ENCODE measurements at regions not wholly inside any gene's neighbourhood (a gene's known extent, or its start where the extent isn't known, plus 50 kb on each side); places are given as distances from the start of the nearest gene placed in this dataset.

- Histone ChIP-seq H3K27ac (no peak overlapping the region), H3K4me3 (IDR thresholded peaks at IDR 0.05; ENCODE audit: insufficient read depth, low read depth, low read length) (no peak overlapping the region), H2AFZ (ENCODE audit: low read depth) (no peak overlapping the region), H3K4me1 (ENCODE audit: low read depth, poor library complexity, severe bottlenecking) (no peaks in the 10 kb centered on the region), H3K9ac (no peak overlapping the region), H3K4me2 (no peak overlapping the region), H3K79me2 (ENCODE audit: insufficient read depth, low read depth) (no peaks in the 10 kb centered on the region), H4K20me1 (ENCODE audit: insufficient read depth) (no peaks in the 10 kb centered on the region), H3K27me3 (ENCODE audit: insufficient read depth, low read depth) (no peaks in the 10 kb centered on the region), H3K36me3 (ENCODE audit: insufficient read depth) (no peaks in the 10 kb centered on the region)
- no peak for TF ChIP-seq CTCF (conservative IDR thresholded peaks at IDR 0.05; ENCODE audit: low read depth, low read length)
These were observed 199.1 kb upstream of the PCSK5 start for GRCh38 chr9:75691408-75691807.

GRCh38 chr9:75692309-75692708 lies 198.2 kb upstream of the PCSK5 start:
- Histone ChIP-seq H3K4me2 (no peak overlapping the region), H3K27ac (no peak overlapping the region)

GRCh38 chr9:75695921-75696320 lies 194.6 kb upstream of the PCSK5 start:
- no peaks in the 10 kb centered on the region for H3K27me3 ChIP-seq (ENCODE audit: insufficient read depth, low read depth)

More at GRCh38 chr9:75692309-75692708, 198.2 kb upstream of the PCSK5 start:
- H2AFZ ChIP-seq (ENCODE audit: low read depth), result no peak overlapping the region
- H3K36me3 ChIP-seq (ENCODE audit: insufficient read depth), result no peaks in the 10 kb centered on the region
- H3K9ac ChIP-seq, result no peak overlapping the region
- no peak for TF ChIP-seq CTCF (conservative IDR thresholded peaks at IDR 0.05; ENCODE audit: low read depth, low read length)
- H3K79me2 ChIP-seq (ENCODE audit: insufficient read depth, low read depth), result no peaks in the 10 kb centered on the region
- H3K27me3 ChIP-seq (ENCODE audit: insufficient read depth, low read depth), result no peaks in the 10 kb centered on the region
- H3K4me1 ChIP-seq (ENCODE audit: low read depth, poor library complexity, severe bottlenecking), result no peaks in the 10 kb centered on the region
- no peaks in the 10 kb centered on the region for H4K20me1 ChIP-seq (ENCODE audit: insufficient read depth)
- no peak overlapping the region for H3K4me3 ChIP-seq (IDR thresholded peaks at IDR 0.05; ENCODE audit: insufficient read depth, low read depth, low read length)

GRCh38 chr9:75699017-75699416 lies 191.5 kb upstream of the PCSK5 start:
- H3K9ac ChIP-seq, result no peak overlapping the region
- H3K4me1 ChIP-seq (ENCODE audit: low read depth, poor library complexity, severe bottlenecking), result no peaks in the 10 kb centered on the region
- no peak overlapping the region for H3K4me3 ChIP-seq (IDR thresholded peaks at IDR 0.05; ENCODE audit: insufficient read depth, low read depth, low read length)
- H4K20me1 ChIP-seq (ENCODE audit: insufficient read depth), result no peaks in the 10 kb centered on the region
- H3K79me2 ChIP-seq (ENCODE audit: insufficient read depth, low read depth), result no peaks in the 10 kb centered on the region
- H3K27ac ChIP-seq, result no peak overlapping the region
- no peak overlapping the region for H2AFZ ChIP-seq (ENCODE audit: low read depth)
- TF ChIP-seq CTCF (conservative IDR thresholded peaks at IDR 0.05; ENCODE audit: low read depth, low read length), result no peak
- no peak overlapping the region for H3K4me2 ChIP-seq
- H3K36me3 ChIP-seq (ENCODE audit: insufficient read depth), result no peaks in the 10 kb centered on the region
- H3K27me3 ChIP-seq (ENCODE audit: insufficient read depth, low read depth), result no peaks in the 10 kb centered on the region

More at GRCh38 chr9:75695921-75696320, 194.6 kb upstream of the PCSK5 start:
- Histone ChIP-seq H3K36me3 (ENCODE audit: insufficient read depth) (no peaks in the 10 kb centered on the region), H3K9ac (no peak overlapping the region), H4K20me1 (ENCODE audit: insufficient read depth) (no peaks in the 10 kb centered on the region), H3K4me1 (ENCODE audit: low read depth, poor library complexity, severe bottlenecking) (no peaks in the 10 kb centered on the region), H3K4me3 (IDR thresholded peaks at IDR 0.05; ENCODE audit: insufficient read depth, low read depth, low read length) (no peak overlapping the region), H2AFZ (ENCODE audit: low read depth) (no peak overlapping the region), H3K79me2 (ENCODE audit: insufficient read depth, low read depth) (no peaks in the 10 kb centered on the region), H3K4me2 (no peak overlapping the region), H3K27ac (no peak overlapping the region)
- TF ChIP-seq CTCF (conservative IDR thresholded peaks at IDR 0.05; ENCODE audit: low read depth, low read length), result no peak
